ENCODE measurements at regions not wholly inside any gene's neighbourhood (a gene's known extent, or its start where the extent isn't known, plus 50 kb on each side); places are given as distances from the start of the nearest gene placed in this dataset.

GRCh38 chr4:110675426-110675825, 52.5 kb upstream of the PITX2 start:
- no peak for DNase-seq

- DNase-seq, result no peak
Measured at GRCh38 chr4:110676241-110676640, 53.4 kb upstream of the PITX2 start.

- no peak for DNase-seq
Measured at GRCh38 chr4:110678517-110679227, 55.8 kb upstream of the PITX2 start.

- no peak for DNase-seq
Measured at GRCh38 chr4:110680265-110680664, 57.4 kb upstream of the PITX2 start.

- no peak for DNase-seq
Measured at GRCh38 chr4:110681381-110681780, 58.5 kb upstream of the PITX2 start.

GRCh38 chr4:110682311-110682710, 59.4 kb upstream of the PITX2 start:
- DNase-seq, result no peak

- no peak for DNase-seq
Measured at GRCh38 chr4:110683601-110684000, 60.7 kb upstream of the PITX2 start.

- no peak for DNase-seq
Measured at GRCh38 chr4:110702326-110702725, 79.4 kb upstream of the PITX2 start.

- DNase-seq, result no peak
Measured at GRCh38 chr4:110704748-110705439, 82.0 kb upstream of the PITX2 start.

- no peak for DNase-seq
Measured at GRCh38 chr4:110705440-110705782, 82.5 kb upstream of the PITX2 start.

GRCh38 chr4:110710070-110710469, 87.2 kb upstream of the PITX2 start:
- DNase-seq, result no peak

- no peak for DNase-seq
Measured at GRCh38 chr4:110712486-110712885, 89.6 kb upstream of the PITX2 start.

GRCh38 chr4:110730318-110730717, 107.4 kb upstream of the PITX2 start:
- no peak for DNase-seq

- no peak for DNase-seq
Measured at GRCh38 chr4:110733901-110734300, 111.0 kb upstream of the PITX2 start.

- no peak for DNase-seq
Measured at GRCh38 chr4:110735686-110736085, 112.8 kb upstream of the PITX2 start.

- no peak for DNase-seq
Measured at GRCh38 chr4:110737931-110738330, 115.1 kb upstream of the PITX2 start.

- no peak for DNase-seq
Measured at GRCh38 chr4:110742143-110742542, 119.3 kb upstream of the PITX2 start.

- no peak for DNase-seq
Measured at GRCh38 chr4:110748071-110748470, 125.2 kb upstream of the PITX2 start.

- DNase-seq, result no peak
Measured at GRCh38 chr4:110751183-110751582, 128.3 kb upstream of the PITX2 start.

GRCh38 chr4:110751986-110752385, 129.1 kb upstream of the PITX2 start:
- no peak for DNase-seq

- no peak for DNase-seq
Measured at GRCh38 chr4:110753466-110753865, 130.6 kb upstream of the PITX2 start.

GRCh38 chr4:110754716-110755115, 131.8 kb upstream of the PITX2 start:
- DNase-seq, result no peak

GRCh38 chr4:110769578-110769977, 146.7 kb upstream of the PITX2 start:
- no peak for DNase-seq

GRCh38 chr4:110770353-110770752, 147.5 kb upstream of the PITX2 start:
- DNase-seq, result no peak

- DNase-seq, result no peak
Measured at GRCh38 chr4:110778521-110778920, 155.6 kb upstream of the PITX2 start.
